Spinal cord (tissue), 9 donors: ENCODE measurements at regions not wholly inside any gene's neighbourhood (a gene's known extent, or its start where the extent isn't known, plus 50 kb on each side); places are given as distances from the start of the nearest gene placed in this dataset.
A peak's percentile ranks its signal among the peaks of the same experiment; 100 is the strongest.

Experiments
- DNase-seq, 6 donors: peaks; one replicate each; pipeline versions ENCODE4 v3.0.0 to v3.0.0-alpha.2; 2013 to 2015; ENCODE audit warnings: low spot score in 6 of 6, low read depth in 4 of 6
- H3K27ac ChIP-seq: one replicate; pipeline ENCODE4 v1.5.1; 2013; ENCODE audit warnings: low read depth, low read length, control low read depth
- H3K27me3 ChIP-seq: one replicate; pipeline ENCODE4 v1.6.1; 2013; ENCODE audit warnings: low read length; ENCODE audit not compliant: control insufficient read depth, insufficient read depth
- H3K36me3 ChIP-seq: one replicate; pipeline ENCODE4 v1.6.1; 2013; ENCODE audit warnings: low read length; ENCODE audit not compliant: control insufficient read depth, insufficient read depth
- H3K4me1 ChIP-seq: one replicate; pipeline ENCODE4 v1.6.1; 2013; ENCODE audit warnings: low read length; ENCODE audit not compliant: control insufficient read depth, insufficient read depth
- H3K4me3 ChIP-seq: one replicate; pipeline ENCODE4 v1.5.1; 2013; ENCODE audit warnings: low read depth, low read length, control low read depth
- H3K9me3 ChIP-seq: one replicate; pipeline ENCODE4 v1.6.1; 2013; ENCODE audit warnings: low read length; ENCODE audit not compliant: control insufficient read depth, insufficient read depth
- WGBS: methylation state at CpG from one replicate; pipeline ENCODE4 v1.1.5; 2013; ENCODE audit warnings: missing lambda C conversion rate; ENCODE audit not compliant: insufficient coverage; 5-methylcytosine and 5-hydroxymethylcytosine counted together
- donor health status: healthy.

GRCh38 chr1:198922638-198923430 is 284.0 kb downstream of the PTPRC start:
- Histone ChIP-seq H3K27ac (no peak overlapping the region), H3K9me3 (peaks cover 2% of the 10 kb centered on the region), H3K27me3 (no peaks in the 10 kb centered on the region), H3K4me3 (no peak overlapping the region), H3K4me1 (no peaks in the 10 kb centered on the region), H3K36me3 (no peaks in the 10 kb centered on the region)
- WGBS: no CpG with 5 or more reads among the region's 5 CpGs
- no peak for DNase-seq

DNA sequence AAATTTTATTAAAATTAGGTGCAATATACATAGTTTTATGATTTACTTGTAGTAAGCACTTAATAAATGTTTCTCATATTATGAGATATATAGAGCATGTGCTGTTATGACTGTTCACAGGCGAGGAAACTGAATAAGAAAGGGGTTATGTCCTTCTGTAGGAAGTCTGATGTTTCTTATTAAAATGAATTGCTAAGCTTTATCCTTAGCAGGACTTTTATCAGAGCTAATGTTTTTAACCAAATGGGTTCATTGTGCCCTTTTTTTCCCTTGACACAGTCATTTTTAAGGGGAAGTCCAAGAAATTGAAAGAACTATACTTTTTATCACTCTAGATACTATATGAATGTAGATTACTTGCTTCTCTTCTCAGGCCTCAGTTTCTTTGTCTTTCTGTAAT is 285.2 kb downstream of the PTPRC start:
- WGBS: no CpG with 5 or more reads among the region's 1 CpG
- Histone ChIP-seq H3K4me3 (no peak overlapping the region), H3K36me3 (no peaks in the 10 kb centered on the region), H3K4me1 (no peaks in the 10 kb centered on the region), H3K27ac (no peak overlapping the region), H3K9me3 (peaks cover 2% of the 10 kb centered on the region), H3K27me3 (no peaks in the 10 kb centered on the region)
- DNase-seq: no peak

- no peaks in the 10 kb centered on the region for H3K4me1 ChIP-seq
- no peaks in the 10 kb centered on the region for H3K9me3 ChIP-seq
- no peak overlapping the region for H3K27ac ChIP-seq
- no peak overlapping the region for H3K4me3 ChIP-seq
- no peak for DNase-seq
- H3K36me3 ChIP-seq: no peaks in the 10 kb centered on the region
- H3K27me3 ChIP-seq: no peaks in the 10 kb centered on the region
These were observed 286.7 kb downstream of the PTPRC start for GRCh38 chr1:198925567-198925966.

- Histone ChIP-seq H3K27me3 (no peaks in the 10 kb centered on the region), H3K4me3 (no peak overlapping the region), H3K4me1 (no peaks in the 10 kb centered on the region), H3K27ac (no peak overlapping the region), H3K36me3 (no peaks in the 10 kb centered on the region), H3K9me3 (no peaks in the 10 kb centered on the region)
- no peak for DNase-seq
- no CpG with 5 or more reads among the region's 3 CpGs for whole genome bisulfite sequencing
These were observed 288.3 kb downstream of the PTPRC start for GRCh38 chr1:198927129-198927528.

DNA sequence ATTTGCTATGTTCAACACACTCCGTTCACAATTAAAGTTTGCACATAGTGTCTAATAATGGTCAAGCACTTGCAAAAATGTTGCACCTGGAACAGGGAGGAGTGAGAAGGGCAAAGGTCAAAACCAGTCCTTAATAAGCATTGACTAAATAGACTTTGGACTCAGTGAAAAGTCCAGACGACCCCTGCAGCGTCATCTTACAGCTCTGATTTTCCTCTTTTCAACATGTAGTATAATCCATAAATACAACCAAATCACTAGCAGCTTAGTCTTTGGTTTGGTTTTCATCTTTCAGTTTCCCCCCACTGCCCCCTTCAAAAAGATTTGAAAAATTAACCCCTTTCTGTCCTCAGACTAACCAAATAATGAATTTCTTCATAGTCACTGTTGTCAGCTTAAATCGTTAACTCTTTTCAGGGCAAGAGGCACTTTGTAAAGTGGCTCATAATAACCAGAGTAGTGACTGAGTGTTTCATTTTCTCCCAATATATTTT is 290.3 kb downstream of the PTPRC start:
- WGBS: 59% methylated on average over 2 of the region's 4 CpGs
- H3K9me3 ChIP-seq: no peaks in the 10 kb centered on the region
- DNase-seq: no peak
- no peak overlapping the region for H3K4me3 ChIP-seq
- no peaks in the 10 kb centered on the region for H3K27me3 ChIP-seq
- H3K4me1 ChIP-seq: no peaks in the 10 kb centered on the region
- H3K27ac ChIP-seq: no peak overlapping the region
- H3K36me3 ChIP-seq: no peaks in the 10 kb centered on the region

DNA sequence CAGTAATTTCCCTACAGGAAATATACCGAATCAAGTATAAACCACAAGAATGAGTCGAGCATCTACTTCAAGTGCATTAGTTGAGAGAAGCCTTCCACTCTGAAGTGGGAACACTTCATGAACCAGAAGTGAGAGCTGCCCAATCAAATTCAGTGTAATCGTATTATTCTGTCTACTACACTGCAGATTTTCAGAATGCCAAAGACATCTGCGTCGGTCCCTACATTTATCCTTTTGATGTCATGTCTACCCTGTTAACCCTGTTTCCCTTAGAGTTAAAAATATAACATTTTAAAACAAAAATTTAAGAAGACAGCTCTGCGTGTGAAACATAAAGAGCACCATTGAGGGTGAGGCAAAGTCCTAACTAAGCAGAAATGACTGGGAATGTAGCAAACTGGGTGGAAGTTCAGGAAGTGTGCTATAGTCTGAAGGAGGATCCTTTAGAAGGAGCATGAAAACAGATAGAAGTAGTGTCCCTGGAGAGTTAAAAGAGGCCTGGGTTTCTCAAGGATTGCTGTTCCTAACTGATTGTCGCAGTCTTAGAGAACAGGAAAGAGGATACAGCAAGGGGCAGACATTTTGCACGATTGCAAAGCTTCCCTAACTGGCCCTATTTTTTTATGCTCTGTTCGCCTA is 291.2 kb downstream of the PTPRC start:
- WGBS: 43% methylated on average over 4 of the region's 9 CpGs
- peak in 2 of 6 donors; percentile 54 to 71 for DNase-seq
- no peaks in the 10 kb centered on the region for H3K27me3 ChIP-seq
- H3K9me3 ChIP-seq: no peaks in the 10 kb centered on the region
- H3K4me1 ChIP-seq: no peaks in the 10 kb centered on the region
- H3K36me3 ChIP-seq: no peaks in the 10 kb centered on the region
- H3K4me3 ChIP-seq: peak overlapping the region; percentile 23
- H3K27ac ChIP-seq: peak overlapping the region; percentile 84

- H3K36me3 ChIP-seq: no peaks in the 10 kb centered on the region
- peak overlapping the region; percentile 28 for H3K4me3 ChIP-seq
- no peaks in the 10 kb centered on the region for H3K9me3 ChIP-seq
- peak overlapping the region; percentile 65 for H3K27ac ChIP-seq
- no peaks in the 10 kb centered on the region for H3K4me1 ChIP-seq
- 33% methylated on average over 1 of the region's 6 CpGs for WGBS
- H3K27me3 ChIP-seq: no peaks in the 10 kb centered on the region
- peak in 2 of 6 donors; percentile 66 to 76 for DNase-seq
These were observed 293.6 kb downstream of the PTPRC start for GRCh38 chr1:198932351-198932991.

DNA sequence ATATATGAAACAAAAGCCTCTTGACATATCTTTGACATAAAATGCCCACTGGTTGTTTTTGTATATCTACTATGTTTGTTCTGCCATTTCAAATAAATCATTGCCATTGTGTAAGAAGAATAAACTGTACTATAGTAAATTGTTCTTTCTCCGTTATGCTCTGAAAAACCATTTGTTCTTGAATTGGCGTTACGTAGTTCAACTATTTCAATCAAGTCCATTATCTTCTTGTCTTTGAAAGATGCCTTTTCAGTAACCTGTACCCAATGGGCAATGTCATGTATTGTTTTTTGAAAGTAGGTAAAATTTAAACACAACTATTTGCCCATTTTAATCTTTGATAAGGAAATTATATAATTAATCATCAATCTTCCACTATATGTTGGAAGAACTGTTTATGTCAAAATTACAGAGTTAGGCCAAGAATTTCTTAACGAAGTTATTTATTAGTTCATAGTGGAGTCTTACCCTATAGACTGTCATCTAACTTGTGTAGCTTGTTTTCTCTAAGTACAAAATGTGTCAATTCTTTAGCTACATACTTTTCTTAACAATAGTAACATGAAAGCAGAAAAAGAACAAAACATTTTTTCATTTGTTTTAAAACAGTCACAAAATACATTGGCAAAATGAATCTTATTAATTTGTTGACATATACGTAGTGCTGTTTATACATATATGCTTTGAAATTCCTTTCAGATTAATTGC is 294.8 kb downstream of the PTPRC start:
- Histone ChIP-seq H3K27me3 (no peaks in the 10 kb centered on the region), H3K4me3 (peak overlapping the region; percentile 92), H3K9me3 (no peaks in the 10 kb centered on the region), H3K36me3 (no peaks in the 10 kb centered on the region), H3K4me1 (no peaks in the 10 kb centered on the region), H3K27ac (peak overlapping the region; percentile 65)
- no CpG with 5 or more reads among the region's 5 CpGs for WGBS
- DNase-seq: peak in 2 of 6 donors; percentile 52 to 58

DNA sequence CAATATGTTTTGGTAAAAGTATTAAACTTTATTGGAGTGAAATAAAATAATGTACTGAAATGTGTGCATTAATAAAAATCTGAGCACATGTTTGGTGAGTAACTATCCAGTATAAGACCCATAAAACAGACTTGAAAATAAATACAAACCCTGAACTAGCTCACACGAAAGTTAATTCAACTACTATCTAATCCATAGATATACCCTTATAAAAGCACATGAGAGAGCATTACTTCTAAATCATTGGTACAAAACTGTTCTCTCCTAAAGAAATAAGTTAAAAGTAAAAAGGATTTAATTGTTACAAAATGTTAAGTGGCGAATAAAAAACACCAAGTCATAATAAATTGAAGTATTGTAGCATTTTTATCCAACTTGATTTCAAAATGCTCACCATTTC is 295.6 kb downstream of the PTPRC start:
- H3K4me3 ChIP-seq: peak overlapping the region; percentile 92
- no peaks in the 10 kb centered on the region for H3K4me1 ChIP-seq
- H3K27ac ChIP-seq: peak overlapping the region; percentile 94
- H3K9me3 ChIP-seq: no peaks in the 10 kb centered on the region
- no peaks in the 10 kb centered on the region for H3K36me3 ChIP-seq
- WGBS: no CpG with 5 or more reads among the region's 2 CpGs
- DNase-seq: no peak
- H3K27me3 ChIP-seq: no peaks in the 10 kb centered on the region
